ENCODE measurements at regions not wholly inside any gene's neighbourhood (a gene's known extent, or its start where the extent isn't known, plus 50 kb on each side); places are given as distances from the start of the nearest gene placed in this dataset.

- TF ChIP-seq CTCF (IDR thresholded peaks at IDR 0.05; ENCODE audit: borderline replicate concordance, extremely low read depth, low read length, poor library complexity, severe bottlenecking) (no peak), EZH2 (IDR thresholded peaks at IDR 0.05; ENCODE audit: borderline replicate concordance, low read depth, low read length, severe bottlenecking) (no peak)
Measured at GRCh38 chr2:171629113-171629512, 58.2 kb upstream of the DYNC1I2 start.

Measured in DND-41 (cell line).